ENCODE measurements at regions not wholly inside any gene's neighbourhood (a gene's known extent, or its start where the extent isn't known, plus 50 kb on each side); places are given as distances from the start of the nearest gene placed in this dataset.
"Not testable (repeated sequence)": the region's sequence is repeated elsewhere in the genome, so short reads cannot be mapped to it uniquely, and the experiment has no call there.

GRCh38 chr3:128547368-128547987 lies 54.5 kb upstream of the GATA2 start:
- Mint-ChIP-seq H3K4me3 (no peak overlapping the region), H3K9me3 (peaks cover 9 to 16% (median 13%) of the 10 kb centered on the region in 9 donors), H3K4me1 (no peaks in the 10 kb centered on the region), H3K27me3 (peaks cover 14 to 42% (median 23%) of the 10 kb centered on the region in 5 donors), H3K27ac (no peak overlapping the region), H3K36me3 (peaks cover 0 to 12% (median 8%) of the 10 kb centered on the region in 3 donors)
- ATAC-seq, result no peak
- DNase-seq, result no peak
- POLR2A ChIA-PET, result interaction anchor here (0.5 kb wide), 1 partner anchor 17 kb away, joined by 5 read pairs; no protein-coding TSS in a partner anchor

DNA sequence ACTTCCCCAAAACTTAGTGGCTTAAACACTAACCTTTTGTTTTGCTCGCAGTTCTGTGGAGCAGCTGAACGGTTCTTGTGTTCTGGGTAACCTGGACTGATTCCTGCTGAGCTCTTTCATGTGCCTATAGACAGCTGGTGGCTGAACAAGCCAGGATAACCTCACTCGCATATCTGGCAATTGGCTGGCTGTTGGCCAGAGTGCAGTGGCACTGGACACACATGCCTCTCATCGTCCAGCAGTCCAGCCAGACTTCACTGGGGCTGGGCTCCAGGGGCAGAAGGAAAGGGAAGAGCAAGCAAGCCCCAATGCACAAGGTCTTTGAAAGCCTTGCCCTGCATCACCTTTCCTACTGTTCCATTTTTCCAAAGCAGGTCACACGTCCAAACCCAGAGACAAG lies 53.6 kb upstream of the GATA2 start:
- no peak overlapping the region for H3K27ac Mint-ChIP-seq
- POLR2A ChIA-PET, result no interaction called here
- H3K36me3 Mint-ChIP-seq, result peaks cover 0 to 13% (median 8%) of the 10 kb centered on the region in 3 donors
- peaks cover 9 to 18% (median 14%) of the 10 kb centered on the region in 9 donors for H3K9me3 Mint-ChIP-seq
- no peak overlapping the region for H3K4me3 Mint-ChIP-seq
- peaks cover 10 to 45% (median 19%) of the 10 kb centered on the region in 5 donors for H3K27me3 Mint-ChIP-seq
- DNase-seq, result no peak
- ATAC-seq, result no peak
- H3K4me1 Mint-ChIP-seq, result no peaks in the 10 kb centered on the region

DNA sequence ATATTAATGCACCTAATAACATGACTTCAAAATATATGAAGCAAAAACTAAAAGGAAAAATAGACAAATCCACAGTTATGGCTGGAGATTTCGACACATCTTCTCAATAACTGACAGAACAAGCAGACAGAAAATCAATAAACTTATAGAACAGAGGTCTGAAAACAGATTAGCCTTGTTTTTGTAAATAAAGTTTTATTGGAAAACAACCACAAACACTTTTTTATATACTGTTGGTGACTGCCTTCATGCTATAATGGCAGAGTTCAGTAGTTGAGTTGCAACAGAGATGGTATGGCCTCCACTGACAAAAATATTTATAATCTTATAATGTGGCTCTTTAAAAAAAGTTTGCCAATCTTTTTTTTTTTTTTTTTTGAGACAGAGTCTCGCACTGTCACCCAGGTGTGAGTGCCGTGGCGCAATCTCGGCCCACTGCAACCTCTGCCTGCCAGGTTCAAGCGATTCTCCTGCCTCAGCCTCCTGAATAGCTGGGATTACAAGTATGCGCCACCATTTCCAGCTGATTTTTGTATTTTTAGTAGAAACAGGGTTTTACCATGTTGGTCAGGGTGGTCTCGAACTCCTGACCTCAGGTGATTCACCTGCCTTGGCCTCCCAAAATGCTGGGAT lies 52.2 kb upstream of the GATA2 start:
- Mint-ChIP-seq H3K27me3 (peaks cover 9 to 43% (median 23%) of the 10 kb centered on the region in 5 donors), H3K9me3 (peaks cover 9 to 18% (median 14%) of the 10 kb centered on the region in 9 donors), H3K36me3 (peaks cover 0 to 13% (median 8%) of the 10 kb centered on the region in 3 donors), H3K27ac (no peak overlapping the region), H3K4me3 (no peak overlapping the region), H3K4me1 (no peaks in the 10 kb centered on the region)
- no peak for DNase-seq
- ATAC-seq, result no peak
- POLR2A ChIA-PET, result no interaction called here

GRCh38 chr3:128544190-128544589 lies 51.2 kb upstream of the GATA2 start:
- no peak overlapping the region for H3K4me3 Mint-ChIP-seq
- H3K27ac Mint-ChIP-seq, result no peak overlapping the region
- ATAC-seq (no peak), DNase-seq (no peak)
- H3K4me1 Mint-ChIP-seq, result no peaks in the 10 kb centered on the region
- peaks cover 18 to 41% (median 30%) of the 10 kb centered on the region in 5 donors for H3K27me3 Mint-ChIP-seq
- H3K9me3 Mint-ChIP-seq, result peaks cover 9 to 18% (median 14%) of the 10 kb centered on the region in 9 donors
- H3K36me3 Mint-ChIP-seq, result peaks cover 0 to 13% (median 8%) of the 10 kb centered on the region in 3 donors
- POLR2A ChIA-PET, result no interaction called here

DNA sequence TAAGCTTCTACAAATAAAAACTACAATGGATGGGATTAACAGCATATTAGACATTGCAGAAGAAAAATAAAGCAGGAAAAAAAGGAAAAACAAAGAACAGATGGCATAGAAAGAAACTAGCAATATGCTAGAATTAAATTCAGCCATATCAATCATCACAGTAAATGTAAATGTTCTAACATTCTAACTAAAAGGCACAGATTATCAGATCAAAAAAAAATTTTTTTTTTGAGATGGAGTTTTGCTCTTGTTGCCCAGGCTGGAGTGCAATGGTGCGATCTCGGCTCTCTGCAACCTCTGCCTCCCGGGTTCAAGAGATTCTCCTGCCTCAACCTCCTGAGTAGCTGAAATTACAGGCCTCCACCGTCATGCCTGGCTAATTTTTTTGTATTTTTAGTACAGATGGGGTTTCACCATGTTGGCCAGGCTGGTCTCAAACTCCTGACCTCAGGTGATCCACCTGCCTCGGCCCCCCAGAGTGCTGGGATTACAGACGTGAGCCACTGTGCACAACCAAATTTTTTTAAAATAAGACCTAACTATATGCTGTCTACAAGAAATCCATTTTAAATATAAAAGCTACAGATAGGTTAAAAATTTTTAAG lies 50.7 kb upstream of the GATA2 start:
- Mint-ChIP-seq H3K9me3 (peaks cover 9 to 18% (median 14%) of the 10 kb centered on the region in 9 donors), H3K27me3 (peaks cover 18 to 37% (median 29%) of the 10 kb centered on the region in 5 donors), H3K36me3 (peaks cover 0 to 13% (median 8%) of the 10 kb centered on the region in 3 donors)
- DNase-seq, POLR2A ChIA-PET, ATAC-seq, H3K4me3 Mint-ChIP-seq, H3K4me1 Mint-ChIP-seq, H3K27ac Mint-ChIP-seq: not testable (repeated sequence)

All from naive thymus-derived CD8-positive, alpha-beta T cell (primary cell).